NCI-H748 (cell line): ENCODE measurements at regions not wholly inside any gene's neighbourhood (a gene's known extent, or its start where the extent isn't known, plus 50 kb on each side); places are given as distances from the start of the nearest gene placed in this dataset.
A peak's percentile ranks its signal among the peaks of the same experiment; 100 is the strongest.

ENCODE experiments used
- DNase-seq: peaks from one replicate; lab custom pipeline; 2025; ENCODE audit not compliant: unreplicated experiment; lab: John Stamatoyannopoulos, UW

- DNase-seq = no peak
Observed at GRCh38 chr13:47372751-47373150, 475.9 kb upstream of the HTR2A start.

- DNase-seq = no peak
Observed at GRCh38 chr13:47351798-47352197, 454.9 kb upstream of the HTR2A start.

- no peak for DNase-seq
Observed at GRCh38 chr13:47350334-47351124, 453.7 kb upstream of the HTR2A start.

- no peak for DNase-seq
Observed at GRCh38 chr13:47349211-47349610, 452.4 kb upstream of the HTR2A start.

GRCh38 chr13:47337781-47338507, 441.1 kb upstream of the HTR2A start:
- peak; percentile 3 for DNase-seq

- no peak for DNase-seq
Observed at GRCh38 chr13:47334173-47334572, 437.3 kb upstream of the HTR2A start.

GRCh38 chr13:47332149-47332548, 435.3 kb upstream of the HTR2A start:
- no peak for DNase-seq

GRCh38 chr13:47330031-47330430, 433.2 kb upstream of the HTR2A start:
- DNase-seq = no peak

- no peak for DNase-seq
Observed at GRCh38 chr13:47327861-47328260, 431.0 kb upstream of the HTR2A start.

GRCh38 chr13:47326061-47326460, 429.2 kb upstream of the HTR2A start:
- DNase-seq = no peak

GRCh38 chr13:47317356-47317755, 420.5 kb upstream of the HTR2A start:
- DNase-seq = peak; percentile 48

- peak; percentile 93 for DNase-seq
Observed at GRCh38 chr13:47310401-47310800, 413.5 kb upstream of the HTR2A start.

GRCh38 chr13:47306991-47307390, 410.1 kb upstream of the HTR2A start:
- DNase-seq = peak; percentile 59

- DNase-seq = no peak
Observed at GRCh38 chr13:47303626-47304025, 406.8 kb upstream of the HTR2A start.

- no peak for DNase-seq
Observed at GRCh38 chr13:47299304-47299703, 402.5 kb upstream of the HTR2A start.

GRCh38 chr13:47298506-47298905, 401.7 kb upstream of the HTR2A start:
- no peak for DNase-seq

GRCh38 chr13:47294691-47295090, 397.8 kb upstream of the HTR2A start:
- DNase-seq = no peak

- no peak for DNase-seq
Observed at GRCh38 chr13:47291107-47291656, 394.3 kb upstream of the HTR2A start.

- no peak for DNase-seq
Observed at GRCh38 chr13:47289567-47289966, 392.7 kb upstream of the HTR2A start.

- no peak for DNase-seq
Observed at GRCh38 chr13:47288546-47288945, 391.7 kb upstream of the HTR2A start.

GRCh38 chr13:47287291-47287751, 390.5 kb upstream of the HTR2A start:
- DNase-seq = peak; percentile 64

- DNase-seq = no peak
Observed at GRCh38 chr13:47281991-47282390, 385.1 kb upstream of the HTR2A start.
